Keratinocyte (primary cell): ENCODE measurements at regions not wholly inside any gene's neighbourhood (a gene's known extent, or its start where the extent isn't known, plus 50 kb on each side); places are given as distances from the start of the nearest gene placed in this dataset.

Experiments used
- DNase-seq: peaks from one replicate; pipeline ENCODE4 v3.0.0-alpha.2; 2011; ENCODE audit warnings: low read depth, missing footprints, low spot score
- FAIRE-seq: peaks from 2 replicates; lab custom pipeline; 2011; peaks lifted over from hg19 to GRCh38; lab: Jason Lieb, UNC
- H2AFZ ChIP-seq: 2 replicates; pipeline ENCODE4 v1.6.0; 2012; ENCODE audit warnings: low read length, control low read depth, inconsistent platforms; ENCODE audit not compliant: control insufficient read depth
- H3K27ac ChIP-seq: 2 replicates; pipeline ENCODE4 v1.5.1; 2011; ENCODE audit warnings: low read length; ENCODE audit not compliant: control insufficient read depth, insufficient read depth
- H3K27me3 ChIP-seq: 3 replicates; pipeline ENCODE4 v1.6.0; 2011; ENCODE audit warnings: low read length; ENCODE audit not compliant: control insufficient read depth, insufficient read depth; ENCODE audit errors: extremely low read depth
- H3K36me3 ChIP-seq, 2 experiments: 2 replicates in 1 of 2; 3 replicates in 1 of 2; pipeline ENCODE4 v1.5.1; 2011; ENCODE audit warnings: low read length in 2 of 2, mild to moderate bottlenecking in 1 of 2; ENCODE audit not compliant: control insufficient read depth in 2 of 2, insufficient read depth in 2 of 2; ENCODE audit errors: extremely low read depth in 1 of 2
- H3K4me1 ChIP-seq: 3 replicates; pipeline ENCODE4 v1.5.1; 2011; ENCODE audit warnings: low read length; ENCODE audit not compliant: control insufficient read depth, insufficient read depth; ENCODE audit errors: extremely low read depth
- H3K4me2 ChIP-seq: 3 replicates; pipeline ENCODE4 v1.6.0; 2011; ENCODE audit warnings: low read depth, low read length; ENCODE audit not compliant: control insufficient read depth, insufficient read depth; ENCODE audit errors: extremely low read depth
- H3K4me3 ChIP-seq, 3 experiments: fragments of 200-600 bp in 1 of 3; sonication (generic) in 1 of 3; 2 replicates in 2 of 3; 3 replicates in 1 of 3; pipeline ENCODE4 v1.5.1; 2011 to 2016; ENCODE audit warnings: low read length in 3 of 3, mild to moderate bottlenecking in 3 of 3, control low read depth in 2 of 3, inconsistent platforms in 1 of 3, low read depth in 1 of 3, mixed read lengths in 1 of 3, mixed run types in 1 of 3, moderate library complexity in 1 of 3; ENCODE audit not compliant: control insufficient read depth in 2 of 3, insufficient read depth in 2 of 3; ENCODE audit errors: extremely low read depth in 1 of 3
- H3K79me2 ChIP-seq: 2 replicates; pipeline ENCODE4 v1.6.0; 2012; ENCODE audit warnings: low read length; ENCODE audit not compliant: control insufficient read depth, insufficient read depth
- H3K9ac ChIP-seq: 3 replicates; pipeline ENCODE4 v1.6.0; 2011; ENCODE audit warnings: low read length; ENCODE audit not compliant: control insufficient read depth, insufficient read depth; ENCODE audit errors: extremely low read depth
- H3K9me1 ChIP-seq: 3 replicates; pipeline ENCODE4 v1.6.0; 2011; ENCODE audit warnings: low read length; ENCODE audit not compliant: control insufficient read depth, insufficient read depth; ENCODE audit errors: extremely low read depth
- H3K9me3 ChIP-seq: 2 replicates; pipeline ENCODE4 v1.5.1; 2012; ENCODE audit warnings: low read depth, low read length; ENCODE audit not compliant: control insufficient read depth
- H4K20me1 ChIP-seq: 3 replicates; pipeline ENCODE4 v1.6.0; 2011; ENCODE audit warnings: low read length; ENCODE audit not compliant: control insufficient read depth, insufficient read depth; ENCODE audit errors: extremely low read depth
- EZH2 ChIP-seq: IDR thresholded peaks from one replicate; pipeline ENCODE4 v1.6.1; 2012; ENCODE audit warnings: inconsistent platforms, mild to moderate bottlenecking, low read length, moderate library complexity
- dilution Hi-C: fragments of 300-500 bp; cut with MboI; formaldehyde crosslinking; loops from one replicate; pipeline ENCODE4 v1.7.0; 2020; ENCODE audit warnings: low sequenced_read_pairs; ENCODE audit not compliant: extremely low pct_ligation_motif_present
- TF ChIP-seq, protein P1 (sequence below), 3 experiments: IDR thresholded peaks in 1 of 3; conservative IDR thresholded peaks in 1 of 3; optimal IDR thresholded peaks in 1 of 3; 2 replicates in 2 of 3; 3 replicates in 1 of 3; pipeline versions ENCODE3 to v1.5.1; 2011; ENCODE audit warnings: low read length in 3 of 3, mild to moderate bottlenecking in 3 of 3, moderate library complexity in 2 of 3, control low read depth in 1 of 3, inconsistent platforms in 1 of 3; ENCODE audit not compliant: insufficient read depth in 2 of 3; ENCODE audit errors: extremely low read depth in 1 of 3

DNA sequence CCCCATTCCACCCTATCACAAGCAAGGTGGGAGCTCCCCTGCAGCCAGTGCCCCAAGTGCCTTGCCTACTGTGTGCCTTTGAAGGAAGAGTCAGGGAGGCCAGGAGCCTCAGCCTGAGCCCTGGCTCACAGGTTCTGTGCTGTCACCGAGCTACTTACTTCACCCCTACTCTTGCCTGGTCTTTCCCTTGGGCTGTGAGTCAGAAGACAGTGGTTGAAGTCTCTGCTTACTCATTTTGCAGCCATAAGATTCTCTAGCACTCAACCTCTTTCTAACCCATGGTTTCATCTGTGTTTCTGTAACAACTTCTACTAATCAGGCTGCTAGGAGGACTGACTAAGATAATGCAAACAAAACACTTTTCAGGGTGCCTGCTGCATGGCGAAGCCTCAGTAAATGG lies 114.5 kb downstream of the PLCE1 start:
- Histone ChIP-seq H3K27ac (no peak overlapping the region), H3K9me1 (no peaks in the 10 kb centered on the region), H3K9ac (no peak overlapping the region), H3K36me3 (no peaks in the 10 kb centered on the region), H3K4me3 (no peak overlapping the region), H2AFZ (no peak overlapping the region), H3K79me2 (no peaks in the 10 kb centered on the region), H3K4me2 (no peak overlapping the region), H4K20me1 (no peaks in the 10 kb centered on the region), H3K27me3 (no peaks in the 10 kb centered on the region), H3K4me1 (no peaks in the 10 kb centered on the region), H3K9me3 (no peaks in the 10 kb centered on the region)
- FAIRE-seq (no peak), DNase-seq (no peak)
- TF ChIP-seq, protein P1, sequence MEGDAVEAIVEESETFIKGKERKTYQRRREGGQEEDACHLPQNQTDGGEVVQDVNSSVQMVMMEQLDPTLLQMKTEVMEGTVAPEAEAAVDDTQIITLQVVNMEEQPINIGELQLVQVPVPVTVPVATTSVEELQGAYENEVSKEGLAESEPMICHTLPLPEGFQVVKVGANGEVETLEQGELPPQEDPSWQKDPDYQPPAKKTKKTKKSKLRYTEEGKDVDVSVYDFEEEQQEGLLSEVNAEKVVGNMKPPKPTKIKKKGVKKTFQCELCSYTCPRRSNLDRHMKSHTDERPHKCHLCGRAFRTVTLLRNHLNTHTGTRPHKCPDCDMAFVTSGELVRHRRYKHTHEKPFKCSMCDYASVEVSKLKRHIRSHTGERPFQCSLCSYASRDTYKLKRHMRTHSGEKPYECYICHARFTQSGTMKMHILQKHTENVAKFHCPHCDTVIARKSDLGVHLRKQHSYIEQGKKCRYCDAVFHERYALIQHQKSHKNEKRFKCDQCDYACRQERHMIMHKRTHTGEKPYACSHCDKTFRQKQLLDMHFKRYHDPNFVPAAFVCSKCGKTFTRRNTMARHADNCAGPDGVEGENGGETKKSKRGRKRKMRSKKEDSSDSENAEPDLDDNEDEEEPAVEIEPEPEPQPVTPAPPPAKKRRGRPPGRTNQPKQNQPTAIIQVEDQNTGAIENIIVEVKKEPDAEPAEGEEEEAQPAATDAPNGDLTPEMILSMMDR (optimal IDR thresholded peaks at IDR 0.05 in 1 of 3, IDR thresholded peaks at IDR 0.05 in 1 of 3, conservative IDR thresholded peaks at IDR 0.05 in 1 of 3; ENCODE audit: extremely low read depth in 1 of 3, insufficient read depth in 2 of 3, low read length in 3 of 3): no peak
- no peak for TF ChIP-seq EZH2
- dilution Hi-C loops: no loop called here

DNA sequence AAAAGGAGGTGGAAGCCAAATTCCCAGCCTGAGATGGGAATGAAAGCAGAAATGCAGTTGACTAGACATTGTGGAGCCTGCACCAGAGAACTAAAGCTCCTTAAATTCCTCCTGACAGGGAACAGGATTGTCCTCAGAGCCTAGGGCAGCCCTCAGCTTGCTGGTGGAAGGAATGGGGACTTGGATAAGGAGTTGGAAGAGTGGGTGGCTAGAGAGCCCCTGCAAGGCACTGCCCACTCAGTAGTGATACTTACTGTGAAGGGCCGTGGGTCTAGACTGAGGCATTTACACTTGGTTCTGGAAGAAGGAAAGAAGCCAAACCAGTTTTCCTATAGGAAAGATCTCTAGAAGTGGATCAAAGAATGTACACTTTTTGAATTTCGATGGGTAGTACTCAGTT lies 117.6 kb downstream of the PLCE1 start:
- no peaks in the 10 kb centered on the region for H3K79me2 ChIP-seq
- H3K27ac ChIP-seq: no peak overlapping the region
- H2AFZ ChIP-seq: no peak overlapping the region
- FAIRE-seq (no peak), DNase-seq (no peak)
- no peaks in the 10 kb centered on the region for H3K9me1 ChIP-seq
- H3K36me3 ChIP-seq: no peaks in the 10 kb centered on the region
- TF ChIP-seq, protein P1 (optimal IDR thresholded peaks at IDR 0.05 in 1 of 3, IDR thresholded peaks at IDR 0.05 in 1 of 3, conservative IDR thresholded peaks at IDR 0.05 in 1 of 3; ENCODE audit: extremely low read depth in 1 of 3, insufficient read depth in 2 of 3, low read length in 3 of 3): no peak
- TF ChIP-seq EZH2: no peak
- dilution Hi-C loops: no loop called here
- H3K9ac ChIP-seq: no peak overlapping the region
- H3K4me1 ChIP-seq: no peaks in the 10 kb centered on the region
- no peaks in the 10 kb centered on the region for H3K27me3 ChIP-seq
- no peaks in the 10 kb centered on the region for H3K9me3 ChIP-seq
- no peak overlapping the region for H3K4me2 ChIP-seq
- H3K4me3 ChIP-seq: no peak overlapping the region
- H4K20me1 ChIP-seq: no peaks in the 10 kb centered on the region
